Glomerular endothelial cell (primary cell): ENCODE measurements at regions not wholly inside any gene's neighbourhood (a gene's known extent, or its start where the extent isn't known, plus 50 kb on each side); places are given as distances from the start of the nearest gene placed in this dataset.
"Not testable (repeated sequence)": the region's sequence is repeated elsewhere in the genome, so short reads cannot be mapped to it uniquely, and the experiment has no call there.

ENCODE experiments used
- DNase-seq: peaks from one replicate; pipeline ENCODE4 v3.0.0-alpha.2; 2011; ENCODE audit warnings: low read depth, low spot score; ENCODE audit errors: extremely low read depth

DNA sequence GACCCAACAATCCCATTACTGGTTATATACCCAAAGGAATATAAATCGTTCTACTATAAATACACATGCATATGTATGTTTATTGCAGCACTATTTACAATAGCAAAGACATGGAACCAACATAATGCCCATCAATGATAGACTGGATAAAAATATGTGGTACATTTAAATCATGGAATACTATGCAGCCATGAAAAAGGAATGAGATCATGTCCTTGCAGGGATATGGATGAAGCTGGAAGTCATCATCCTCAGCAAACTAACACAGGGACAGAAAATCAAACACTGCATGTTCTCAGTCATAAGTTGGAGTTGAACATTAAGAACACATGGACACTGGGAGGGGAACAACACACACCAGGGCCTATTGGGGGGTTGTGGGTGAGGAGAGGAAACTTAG is 741.8 kb downstream of the CDH18 start:
- DNase-seq = not testable (repeated sequence)

DNA sequence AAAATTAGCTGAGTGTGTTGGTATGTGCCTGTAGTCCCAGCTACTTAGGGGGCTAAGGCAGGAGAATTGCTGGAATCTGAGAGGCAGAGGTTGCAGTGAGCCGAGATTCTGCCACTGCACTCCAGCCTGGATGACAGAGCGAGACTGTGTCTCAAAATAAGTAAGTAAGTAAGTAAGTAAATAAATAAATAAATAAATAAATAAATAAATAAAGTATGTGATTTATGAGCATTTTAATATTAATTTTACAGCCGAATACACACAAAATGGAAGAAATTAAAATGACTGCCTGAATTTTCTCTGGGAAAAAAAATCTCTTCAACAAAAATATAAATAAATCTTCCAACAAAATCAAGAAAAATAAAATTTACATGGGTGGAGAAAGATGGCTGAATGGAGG is 740.7 kb downstream of the CDH18 start:
- no peak for DNase-seq

GRCh38 chr5:19256036-19256435 is 732.0 kb downstream of the CDH18 start:
- DNase-seq = no peak

- DNase-seq = no peak
Observed at GRCh38 chr5:19258686-19259085, 729.3 kb downstream of the CDH18 start.

DNA sequence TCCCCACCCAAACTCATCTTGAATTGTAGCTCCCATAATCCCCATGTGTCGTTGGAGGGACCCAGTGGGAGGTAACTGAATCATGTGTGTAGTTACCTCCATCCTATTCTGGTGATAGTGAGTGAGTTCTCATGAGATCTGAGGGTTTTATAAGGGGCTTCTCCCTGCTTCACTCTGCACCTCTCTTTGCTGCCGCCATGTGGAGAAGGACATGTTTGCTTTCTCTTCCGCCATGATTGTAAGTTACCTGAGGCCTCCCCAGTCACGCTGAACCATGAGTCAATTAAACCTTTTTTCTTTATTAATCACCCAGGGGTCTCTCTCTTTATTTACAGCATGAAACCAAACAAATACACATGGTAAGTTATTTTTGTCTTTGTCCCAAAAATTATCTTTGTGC is 726.1 kb downstream of the CDH18 start:
- DNase-seq = no peak

GRCh38 chr5:19264821-19265220 is 723.2 kb downstream of the CDH18 start:
- no peak for DNase-seq

DNA sequence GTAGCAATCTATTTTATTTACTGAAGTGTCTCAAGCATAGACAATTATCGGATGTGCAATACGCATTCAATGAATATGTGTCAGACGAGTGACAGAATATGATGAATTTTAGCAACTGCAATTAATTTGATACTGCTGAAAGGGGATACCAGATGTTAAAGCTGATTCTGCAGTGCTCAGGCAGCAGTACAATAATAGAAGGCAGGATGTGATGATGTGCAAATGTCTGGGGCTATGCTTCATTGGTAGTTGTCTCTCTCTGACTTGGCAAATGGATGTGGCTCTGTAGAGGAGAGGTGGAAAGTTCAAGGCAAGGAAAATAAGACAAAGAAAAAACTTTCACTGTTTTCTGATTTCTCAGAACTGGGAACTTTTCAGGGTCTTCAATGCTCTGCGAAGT is 721.2 kb downstream of the CDH18 start:
- no peak for DNase-seq

GRCh38 chr5:19270153-19270552 is 717.8 kb downstream of the CDH18 start:
- no peak for DNase-seq

- no peak for DNase-seq
Observed at GRCh38 chr5:19274578-19274977, 713.4 kb downstream of the CDH18 start.

- DNase-seq = no peak
Observed at GRCh38 chr5:19285286-19285685, 702.7 kb downstream of the CDH18 start.

DNA sequence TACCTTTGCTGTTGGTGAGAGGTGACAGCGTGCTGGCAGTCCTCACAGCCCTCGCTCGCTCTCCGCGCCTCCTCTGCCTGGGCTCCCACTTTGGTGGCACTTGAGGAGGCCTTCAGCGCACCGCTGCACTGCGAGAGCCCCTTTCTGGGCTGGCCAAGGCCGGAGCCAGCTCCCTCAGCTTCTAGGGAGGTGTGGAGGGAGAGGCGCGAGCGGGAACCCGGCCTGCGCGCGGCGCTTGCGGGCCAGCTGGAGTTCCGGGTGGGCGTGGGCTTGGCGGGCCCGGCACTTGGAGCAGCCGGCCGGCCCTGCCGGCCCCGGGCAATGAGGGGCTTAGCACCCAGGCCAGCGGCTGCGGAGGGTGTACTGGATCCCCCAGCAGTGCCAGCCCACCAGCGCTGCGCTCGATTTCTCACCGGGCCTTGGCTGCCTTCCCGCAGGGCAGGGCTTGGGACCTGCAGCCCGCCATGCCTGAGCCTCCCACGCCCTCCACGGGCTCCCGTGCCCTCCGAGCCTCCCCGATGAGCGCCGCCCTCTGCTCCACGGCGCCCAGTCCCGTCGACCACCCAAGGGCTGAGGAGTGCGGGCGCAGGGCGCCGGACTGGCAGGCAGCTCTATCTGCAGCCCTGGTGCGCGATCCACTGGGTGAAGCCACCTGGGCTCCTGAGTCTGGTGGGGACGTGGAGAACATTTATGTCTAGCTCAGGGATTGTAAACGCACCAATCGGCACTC is 700.3 kb downstream of the CDH18 start:
- not testable (repeated sequence) for DNase-seq

DNA sequence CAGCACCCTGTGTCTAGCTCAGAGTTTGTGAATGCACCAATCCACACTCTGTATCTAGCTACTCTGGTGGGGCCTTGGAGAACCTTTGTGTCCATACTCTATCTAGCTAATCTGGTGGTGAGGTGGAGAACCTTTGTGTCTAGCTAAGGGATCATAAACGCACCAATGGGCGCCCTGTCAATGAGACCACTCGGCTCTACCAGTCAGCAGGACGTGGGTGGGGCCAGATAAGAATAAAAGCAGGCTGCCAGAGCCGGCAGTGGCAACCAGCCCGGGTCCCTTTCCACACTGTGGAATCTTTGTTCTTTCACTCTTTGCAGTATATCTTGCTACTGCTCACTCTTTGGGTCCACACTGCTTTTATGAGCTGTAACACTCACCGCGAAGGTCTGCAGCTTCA is 699.7 kb downstream of the CDH18 start:
- DNase-seq = not testable (repeated sequence)

DNA sequence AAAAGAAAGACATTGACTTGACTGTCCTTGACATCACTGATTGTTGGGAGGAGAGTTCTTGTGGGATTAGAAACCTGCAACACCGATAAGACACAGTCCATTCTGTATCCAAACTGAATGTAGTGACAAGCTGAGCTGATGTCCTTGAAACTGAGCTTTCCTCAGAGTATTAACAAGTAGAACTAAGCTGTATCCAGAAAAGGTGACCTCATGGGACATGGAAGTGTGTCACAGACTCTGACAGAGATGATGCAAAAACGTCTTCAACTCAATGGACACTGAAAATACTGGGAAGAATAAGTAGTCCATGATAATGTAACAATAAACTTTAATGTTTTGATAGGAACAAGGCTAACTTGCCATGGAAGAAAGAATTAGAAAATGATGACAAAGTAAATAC is 690.1 kb downstream of the CDH18 start:
- no peak for DNase-seq

DNA sequence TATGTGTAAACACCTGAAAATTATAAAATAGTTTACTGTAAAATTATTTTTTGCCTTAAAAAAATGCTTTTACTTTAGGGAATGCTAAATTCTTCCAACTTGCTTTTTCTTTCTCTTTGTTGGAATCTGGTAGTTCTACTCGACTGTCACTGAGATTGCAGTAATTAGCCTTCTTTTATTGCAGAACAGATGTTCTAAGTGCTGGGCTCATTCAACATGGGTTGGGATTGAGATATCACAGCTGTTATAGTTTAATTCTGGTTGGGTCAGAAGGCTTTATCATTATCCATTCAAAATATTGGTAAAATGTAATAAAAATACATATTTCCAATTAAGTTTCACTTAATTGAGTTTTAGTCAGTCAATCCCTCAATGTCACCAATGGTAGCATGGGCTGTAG is 686.7 kb downstream of the CDH18 start:
- no peak for DNase-seq

DNA sequence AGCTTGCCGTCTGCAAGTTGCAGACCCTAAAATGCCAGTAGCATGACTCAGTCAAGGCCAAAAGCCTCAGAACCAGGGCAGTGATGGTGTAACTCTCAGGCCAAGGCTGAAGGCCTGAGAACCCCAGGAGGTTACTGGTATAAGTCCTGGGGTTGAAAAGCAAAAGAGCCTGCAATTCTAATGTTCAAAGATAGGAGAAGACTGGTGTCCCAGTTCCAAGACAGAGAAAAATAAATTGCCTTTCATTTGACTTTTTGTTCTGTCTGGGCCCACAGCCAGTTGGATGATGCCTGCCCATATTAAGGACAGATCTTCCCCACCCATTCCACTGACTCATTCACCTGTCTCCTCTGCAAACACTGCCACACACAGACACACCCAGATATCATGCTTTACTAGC is 673.2 kb downstream of the CDH18 start:
- DNase-seq = no peak

GRCh38 chr5:19319252-19319651 is 668.7 kb downstream of the CDH18 start:
- no peak for DNase-seq

- no peak for DNase-seq
Observed at GRCh38 chr5:19322716-19323485, 665.1 kb downstream of the CDH18 start.

DNA sequence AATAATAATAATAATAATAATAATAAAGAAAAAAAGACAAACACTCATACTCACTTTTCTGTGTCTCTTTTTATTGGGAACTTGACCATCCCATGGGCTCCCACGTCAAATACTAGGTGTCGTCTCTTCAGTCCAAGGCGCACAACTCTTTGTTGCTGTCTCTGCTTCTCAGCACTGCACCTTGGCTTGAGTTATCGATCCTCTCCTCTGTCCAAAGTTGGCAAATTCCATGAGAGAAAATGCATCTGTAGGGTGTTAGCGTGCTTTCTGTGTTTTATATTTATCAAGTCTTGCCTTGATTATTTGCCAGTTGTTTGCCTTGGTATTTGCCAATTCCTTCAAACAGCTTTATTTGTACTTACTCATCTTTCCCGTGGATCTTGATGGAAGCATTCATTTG is 653.7 kb downstream of the CDH18 start:
- DNase-seq = no peak

DNA sequence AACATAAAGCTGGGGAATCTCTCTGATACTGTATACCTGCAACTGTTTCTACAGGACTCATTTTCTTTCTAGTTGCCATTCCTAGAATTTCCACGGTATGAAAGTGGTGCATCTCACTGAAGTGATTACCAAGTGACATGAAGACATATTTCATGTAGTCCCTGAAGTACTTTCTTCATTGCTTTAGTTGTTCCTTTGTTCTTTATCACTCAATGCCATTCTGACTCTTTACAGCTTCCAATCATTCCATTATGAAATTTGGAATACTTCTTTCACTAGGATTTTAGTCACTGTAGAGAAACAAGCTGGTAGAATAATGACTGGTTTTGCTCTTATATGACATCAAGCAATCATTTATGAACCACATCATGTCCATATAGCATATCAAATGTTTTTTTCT is 645.1 kb downstream of the CDH18 start:
- no peak for DNase-seq

DNA sequence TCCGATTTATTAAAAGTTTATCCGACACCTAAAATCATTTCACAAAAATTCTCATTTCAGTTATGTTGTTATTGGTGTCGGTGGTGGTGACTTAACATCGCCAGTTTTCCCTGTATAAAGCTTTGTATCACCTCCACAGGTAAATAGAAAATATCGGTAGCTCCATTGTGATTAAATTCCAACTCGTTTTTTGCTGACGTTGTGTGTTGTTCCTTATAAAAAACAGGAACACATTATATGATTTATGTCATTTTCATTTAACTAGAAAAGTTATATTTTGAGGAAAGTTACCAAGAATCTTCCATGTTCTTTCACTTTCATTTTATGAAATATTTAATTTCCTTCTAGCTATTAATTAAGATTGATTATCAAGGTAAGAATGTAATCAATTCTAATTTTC is 635.9 kb downstream of the CDH18 start:
- no peak for DNase-seq

GRCh38 chr5:19369048-19369447 is 619.0 kb downstream of the CDH18 start:
- no peak for DNase-seq

GRCh38 chr5:19369561-19369960 is 618.4 kb downstream of the CDH18 start:
- no peak for DNase-seq
